Activated T-cell treated with anti-CD3 and anti-CD28 coated beads for 48 hours (primary cell): ENCODE measurements at regions not wholly inside any gene's neighbourhood (a gene's known extent, or its start where the extent isn't known, plus 50 kb on each side); places are given as distances from the start of the nearest gene placed in this dataset.

ENCODE experiments used
- DNase-seq: peaks from one replicate; pipeline ENCODE4 v3.0.0-alpha.2; 2020; ENCODE audit warnings: low read depth

DNA sequence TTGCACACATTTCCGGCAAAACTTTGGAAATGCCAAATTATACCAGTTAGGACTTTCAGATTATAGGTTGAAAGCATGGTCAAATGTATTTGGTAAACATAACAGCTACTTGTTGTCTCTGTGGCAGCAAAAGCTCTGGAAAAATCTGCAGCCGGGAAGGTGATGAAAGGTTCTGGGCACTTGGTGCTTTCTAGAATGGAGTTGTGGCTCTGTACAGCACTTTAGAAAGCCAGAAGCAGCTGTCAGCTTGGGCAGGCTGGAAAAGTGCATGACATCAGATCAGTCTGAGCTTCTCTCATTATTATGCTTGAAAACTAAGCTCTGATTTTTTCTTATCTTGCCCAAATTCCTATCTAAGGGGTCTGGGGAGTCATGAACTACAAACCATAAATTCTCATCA, 118.6 kb upstream of the MAST4 start:
- DNase-seq: no peak

- DNase-seq: no peak
Measured at GRCh38 chr5:66494437-66494836, 101.8 kb upstream of the MAST4 start.

GRCh38 chr5:66498791-66499207, 97.4 kb upstream of the MAST4 start:
- no peak for DNase-seq

- DNase-seq: no peak
Measured at GRCh38 chr5:66503203-66503789, 92.9 kb upstream of the MAST4 start.

GRCh38 chr5:66507106-66507505, 89.1 kb upstream of the MAST4 start:
- DNase-seq: no peak

- no peak for DNase-seq
Measured at GRCh38 chr5:66511491-66511890, 84.7 kb upstream of the MAST4 start.

DNA sequence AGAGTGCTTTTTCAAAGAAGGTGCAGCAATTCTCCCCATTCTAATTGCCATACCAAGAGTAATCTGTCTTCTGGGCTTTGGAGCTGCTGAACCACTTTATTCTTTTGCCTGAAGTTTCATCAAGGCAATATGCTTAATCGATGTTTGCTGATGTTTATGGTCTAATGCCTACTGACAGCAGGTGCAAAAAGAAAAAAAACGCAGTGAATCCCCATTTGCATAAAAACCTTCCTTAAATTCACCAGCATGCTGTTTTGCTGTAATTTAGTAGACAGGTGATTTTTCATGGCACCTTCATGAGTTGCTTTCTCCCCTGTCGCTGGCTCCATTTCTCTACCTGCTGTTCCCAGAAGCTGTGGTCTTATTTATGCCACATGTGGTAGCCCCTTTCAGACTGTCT, 83.1 kb upstream of the MAST4 start:
- no peak for DNase-seq

DNA sequence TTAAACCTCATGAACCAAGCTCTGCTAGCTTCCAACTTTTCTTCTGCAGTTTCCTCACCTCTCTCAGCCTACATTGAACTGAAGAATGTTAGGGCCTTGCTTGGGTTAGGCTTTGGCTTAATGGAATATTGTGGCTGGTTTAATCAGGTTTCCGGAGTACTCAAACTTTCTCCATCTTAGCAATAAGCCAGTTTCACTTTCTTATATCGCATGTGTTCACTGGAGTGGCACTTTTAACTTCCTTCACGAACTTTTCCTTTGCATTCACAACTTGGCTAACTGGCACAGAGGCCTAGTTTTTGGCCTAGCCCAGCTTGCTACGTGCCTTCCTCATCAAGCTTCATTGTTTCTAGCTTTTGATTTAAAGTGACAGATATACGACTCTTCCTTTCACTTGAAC, 81.0 kb upstream of the MAST4 start:
- no peak for DNase-seq

- no peak for DNase-seq
Measured at GRCh38 chr5:66516550-66516949, 79.6 kb upstream of the MAST4 start.

- no peak for DNase-seq
Measured at GRCh38 chr5:66517351-66517750, 78.8 kb upstream of the MAST4 start.

- DNase-seq: no peak
Measured at GRCh38 chr5:66518052-66518451, 78.1 kb upstream of the MAST4 start.

GRCh38 chr5:66518753-66519152, 77.4 kb upstream of the MAST4 start:
- DNase-seq: no peak

DNA sequence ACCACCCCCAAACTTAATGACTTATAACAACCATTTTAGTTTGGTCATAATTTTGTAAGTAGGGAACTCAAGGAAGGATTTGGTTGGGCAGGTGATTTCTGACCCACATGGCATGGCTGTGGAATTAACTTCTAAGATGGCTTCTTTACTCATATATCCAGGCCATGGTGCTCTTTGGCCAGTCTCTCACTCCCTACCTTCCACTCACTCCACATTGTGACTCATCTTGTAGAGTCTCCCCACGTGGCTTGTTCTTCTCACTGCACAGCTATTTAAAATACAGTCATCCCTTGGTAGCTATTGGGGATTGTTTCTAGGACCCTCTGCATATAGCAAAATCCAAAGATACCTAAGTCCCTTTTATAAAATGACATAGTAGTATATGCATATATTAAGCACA, 76.6 kb upstream of the MAST4 start:
- DNase-seq: no peak

DNA sequence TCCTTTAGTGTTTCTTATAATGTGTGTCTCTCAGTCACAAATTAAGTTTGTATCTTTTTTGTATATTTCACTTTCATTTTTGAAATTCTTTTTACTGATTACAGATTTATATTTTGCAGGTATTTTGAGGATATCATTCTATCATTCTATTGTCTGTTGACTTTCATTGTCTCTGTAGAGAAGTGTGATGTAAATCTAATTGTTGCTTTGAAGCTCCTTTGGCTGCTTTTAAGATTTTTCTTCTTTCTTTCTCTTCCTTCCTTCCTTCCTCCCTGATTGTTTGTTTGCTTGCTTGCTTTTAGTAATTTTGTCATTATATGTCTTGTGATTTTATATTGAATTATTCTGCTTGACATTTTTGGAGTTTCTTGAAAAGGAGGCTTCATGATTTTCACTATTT, 75.3 kb upstream of the MAST4 start:
- DNase-seq: no peak

DNA sequence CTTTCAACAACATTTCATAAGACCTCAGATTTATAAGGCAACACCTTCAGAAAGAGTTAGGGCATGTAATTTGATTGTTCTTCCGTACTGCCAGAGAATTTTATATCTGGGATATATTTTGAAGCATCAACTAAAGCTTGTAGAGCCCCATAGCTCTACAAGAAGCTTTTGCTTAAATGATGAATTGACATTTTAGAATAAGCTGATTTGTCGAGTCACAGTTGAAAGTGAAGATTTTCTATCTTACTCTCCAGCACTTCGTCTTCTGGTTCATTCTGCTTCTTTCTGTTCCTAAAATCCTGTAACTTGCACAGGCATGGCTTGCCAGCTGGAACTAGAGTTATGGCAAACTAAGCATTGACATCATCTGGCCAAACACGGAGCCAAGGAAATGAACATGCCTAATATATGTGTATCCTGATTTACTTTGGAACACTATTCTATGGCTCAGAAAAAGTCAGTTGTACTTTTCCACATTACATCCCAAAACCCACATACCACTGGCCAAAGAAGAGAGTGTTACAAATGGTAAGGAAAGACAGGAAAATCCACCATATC, 68.6 kb upstream of the MAST4 start:
- no peak for DNase-seq

DNA sequence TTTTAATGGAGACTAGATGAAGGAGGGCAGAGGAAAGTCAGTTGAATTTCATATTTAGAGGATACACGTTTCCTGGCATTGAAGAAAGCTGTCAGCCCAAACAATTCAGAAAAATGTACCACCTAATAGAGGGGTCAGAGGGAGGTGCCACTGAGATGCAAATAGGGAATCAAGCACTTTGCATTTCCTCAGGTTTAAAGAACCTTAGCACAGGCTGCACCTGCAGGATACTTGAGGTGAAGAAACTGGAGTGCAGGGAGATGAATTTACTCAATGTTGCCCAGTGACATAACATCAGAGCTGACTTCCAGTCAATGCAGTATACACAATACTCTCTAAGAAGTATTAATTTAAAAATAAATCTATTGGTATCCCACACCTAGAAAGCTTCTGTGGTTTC, 67.0 kb upstream of the MAST4 start:
- no peak for DNase-seq

DNA sequence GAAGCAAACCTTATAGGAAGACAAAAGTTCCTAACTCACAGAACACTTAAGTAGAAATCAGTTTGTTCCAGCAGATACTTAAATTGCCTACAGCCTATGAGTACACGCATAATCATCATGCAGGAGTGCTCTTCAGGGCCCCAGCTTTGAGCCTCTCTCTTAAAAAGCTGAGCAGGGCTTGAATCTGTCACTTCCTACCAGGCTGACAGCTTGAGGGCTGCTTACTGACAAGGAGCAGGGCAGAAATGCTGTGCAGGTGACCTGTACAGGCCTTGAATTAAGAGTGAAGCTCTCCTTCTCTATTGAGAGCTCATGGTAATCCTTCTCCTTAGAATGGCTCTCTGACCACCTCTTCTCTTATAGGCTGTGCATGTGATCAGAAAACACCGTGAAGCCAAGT, 66.5 kb upstream of the MAST4 start:
- no peak for DNase-seq

DNA sequence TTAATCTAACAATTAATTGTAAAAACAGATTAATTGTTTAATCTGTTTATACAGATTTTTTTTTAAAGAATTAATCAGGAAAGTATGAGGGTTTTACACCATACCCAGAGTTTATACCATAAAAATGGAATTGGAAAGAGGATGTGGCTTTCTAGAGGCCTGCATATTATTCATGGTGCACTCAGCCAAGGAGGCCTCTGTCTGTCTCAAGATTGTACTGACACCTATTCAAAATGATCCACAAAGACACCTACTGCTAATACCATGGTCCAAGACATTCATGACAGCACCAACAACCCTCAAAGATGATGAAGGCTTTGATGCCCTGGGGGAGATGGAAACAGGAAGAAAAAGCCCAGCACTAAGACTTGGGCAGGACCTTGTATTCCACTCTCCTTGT, 58.1 kb upstream of the MAST4 start:
- no peak for DNase-seq

GRCh38 chr5:66538531-66538930, 57.7 kb upstream of the MAST4 start:
- DNase-seq: no peak

DNA sequence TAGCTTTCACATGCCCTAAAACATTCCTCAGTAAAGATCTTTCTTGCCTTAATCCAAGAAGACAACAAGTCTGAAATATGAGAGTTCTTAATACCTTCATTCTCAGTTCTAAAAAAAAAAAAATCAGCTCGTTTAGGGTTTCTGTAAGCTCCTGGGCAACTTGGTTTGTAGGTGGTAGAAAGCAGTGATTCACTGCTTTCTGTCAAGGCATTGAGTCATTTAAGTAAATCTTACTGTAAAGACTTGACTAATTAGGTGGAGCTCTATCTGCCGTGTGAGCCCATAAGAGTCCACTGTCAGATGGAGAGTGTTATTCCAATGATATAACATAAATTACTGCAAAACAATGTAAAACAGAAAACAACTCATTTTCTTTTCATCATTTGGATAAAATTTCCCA, 56.1 kb upstream of the MAST4 start:
- no peak for DNase-seq

GRCh38 chr5:66542711-66543110, 53.5 kb upstream of the MAST4 start:
- DNase-seq: no peak
